ENCODE measurements at regions not wholly inside any gene's neighbourhood (a gene's known extent, or its start where the extent isn't known, plus 50 kb on each side); places are given as distances from the start of the nearest gene placed in this dataset.

GRCh38 chr9:13705918-13706317, 426.4 kb upstream of the MPDZ start:
- TF ChIP-seq CTCF (IDR thresholded peaks at IDR 0.05; ENCODE audit: low read depth, low read length, poor library complexity, severe bottlenecking), result no peak
- TF ChIP-seq EZH2phosphoT487 (IDR thresholded peaks at IDR 0.05; ENCODE audit: borderline replicate concordance, low read length), result no peak

Measured in DOHH2 (cell line).